ENCODE measurements at regions not wholly inside any gene's neighbourhood (a gene's known extent, or its start where the extent isn't known, plus 50 kb on each side); places are given as distances from the start of the nearest gene placed in this dataset.

- DNase-seq (no peak), ATAC-seq (no peak)
- Mint-ChIP-seq H3K36me3 (ENCODE audit: low read depth) (no peaks in the 10 kb centered on the region), H3K4me1 (no peaks in the 10 kb centered on the region), H3K27ac (no peak overlapping the region), H3K4me3 (no peak overlapping the region), H3K27me3 (no peaks in the 10 kb centered on the region), H3K9me3 (peaks cover 8% of the 10 kb centered on the region)
Measured at GRCh38 chr21:19236209-19236608, 832.6 kb upstream of the TMPRSS15 start.

- H3K9me3 Mint-ChIP-seq = peaks cover 12% of the 10 kb centered on the region
- H3K4me1 Mint-ChIP-seq = no peaks in the 10 kb centered on the region
- H3K27me3 Mint-ChIP-seq = no peaks in the 10 kb centered on the region
- H3K27ac Mint-ChIP-seq = no peak overlapping the region
- ATAC-seq = no peak
- no peak for DNase-seq
- H3K36me3 Mint-ChIP-seq (ENCODE audit: low read depth) = no peaks in the 10 kb centered on the region
- no peak overlapping the region for H3K4me3 Mint-ChIP-seq
Measured at GRCh38 chr21:19237608-19238007, 834.0 kb upstream of the TMPRSS15 start.

- H3K36me3 Mint-ChIP-seq (ENCODE audit: low read depth) = no peaks in the 10 kb centered on the region
- peaks cover 8% of the 10 kb centered on the region for H3K9me3 Mint-ChIP-seq
- ATAC-seq (no peak), DNase-seq (no peak)
- H3K4me3 Mint-ChIP-seq = no peak overlapping the region
- H3K27ac Mint-ChIP-seq = no peak overlapping the region
- no peaks in the 10 kb centered on the region for H3K4me1 Mint-ChIP-seq
- no peaks in the 10 kb centered on the region for H3K27me3 Mint-ChIP-seq
Measured at GRCh38 chr21:19239696-19240095, 836.1 kb upstream of the TMPRSS15 start.

GRCh38 chr21:19244502-19245187, 841.1 kb upstream of the TMPRSS15 start:
- no peaks in the 10 kb centered on the region for H3K27me3 Mint-ChIP-seq
- peaks cover 16% of the 10 kb centered on the region for H3K9me3 Mint-ChIP-seq
- H3K36me3 Mint-ChIP-seq (ENCODE audit: low read depth) = no peaks in the 10 kb centered on the region
- DNase-seq = no peak
- H3K27ac Mint-ChIP-seq = no peak overlapping the region
- no peak for ATAC-seq
- no peak overlapping the region for H3K4me3 Mint-ChIP-seq
- H3K4me1 Mint-ChIP-seq = no peaks in the 10 kb centered on the region

- no peak overlapping the region for H3K27ac Mint-ChIP-seq
- no peaks in the 10 kb centered on the region for H3K36me3 Mint-ChIP-seq (ENCODE audit: low read depth)
- DNase-seq = no peak
Measured at GRCh38 chr21:19245188-19245580, 841.6 kb upstream of the TMPRSS15 start.

GRCh38 chr21:19246018-19246417, 842.4 kb upstream of the TMPRSS15 start:
- no peaks in the 10 kb centered on the region for H3K4me1 Mint-ChIP-seq

More at GRCh38 chr21:19245188-19245580, 841.6 kb upstream of the TMPRSS15 start:
- Mint-ChIP-seq H3K27me3 (no peaks in the 10 kb centered on the region), H3K4me3 (no peak overlapping the region), H3K9me3 (peaks cover 20% of the 10 kb centered on the region), H3K4me1 (no peaks in the 10 kb centered on the region)
- no peak for ATAC-seq

GRCh38 chr21:19256934-19257660, 853.5 kb upstream of the TMPRSS15 start:
- DNase-seq = no peak
- H3K27me3 Mint-ChIP-seq = no peaks in the 10 kb centered on the region
- no peaks in the 10 kb centered on the region for H3K36me3 Mint-ChIP-seq (ENCODE audit: low read depth)

More at GRCh38 chr21:19246018-19246417, 842.4 kb upstream of the TMPRSS15 start:
- DNase-seq (no peak), ATAC-seq (peak; percentile 15)
- Mint-ChIP-seq H3K4me3 (no peak overlapping the region), H3K9me3 (peaks cover 24% of the 10 kb centered on the region), H3K36me3 (ENCODE audit: low read depth) (no peaks in the 10 kb centered on the region), H3K27ac (no peak overlapping the region), H3K27me3 (no peaks in the 10 kb centered on the region)

GRCh38 chr21:19261731-19262376, 858.3 kb upstream of the TMPRSS15 start:
- Mint-ChIP-seq H3K4me1 (no peaks in the 10 kb centered on the region), H3K4me3 (no peak overlapping the region), H3K36me3 (ENCODE audit: low read depth) (no peaks in the 10 kb centered on the region), H3K9me3 (peaks cover 5% of the 10 kb centered on the region), H3K27ac (no peak overlapping the region), H3K27me3 (no peaks in the 10 kb centered on the region)
- ATAC-seq (no peak), DNase-seq (no peak)

More at GRCh38 chr21:19256934-19257660, 853.5 kb upstream of the TMPRSS15 start:
- Mint-ChIP-seq H3K9me3 (peaks cover 12% of the 10 kb centered on the region), H3K4me3 (no peak overlapping the region), H3K27ac (no peak overlapping the region), H3K4me1 (no peaks in the 10 kb centered on the region)
- ATAC-seq = no peak

GRCh38 chr21:19266636-19267035, 863.1 kb upstream of the TMPRSS15 start:
- Mint-ChIP-seq H3K27me3 (no peaks in the 10 kb centered on the region), H3K9me3 (peaks cover 8% of the 10 kb centered on the region), H3K36me3 (ENCODE audit: low read depth) (no peaks in the 10 kb centered on the region), H3K4me1 (no peaks in the 10 kb centered on the region), H3K4me3 (no peak overlapping the region), H3K27ac (no peak overlapping the region)
- DNase-seq = no peak
- no peak for ATAC-seq

- ATAC-seq = no peak
- DNase-seq = no peak
- Mint-ChIP-seq H3K4me1 (no peaks in the 10 kb centered on the region), H3K36me3 (ENCODE audit: low read depth) (no peaks in the 10 kb centered on the region), H3K4me3 (no peak overlapping the region), H3K27me3 (no peaks in the 10 kb centered on the region), H3K27ac (no peak overlapping the region), H3K9me3 (peaks cover 18% of the 10 kb centered on the region)
Measured at GRCh38 chr21:19268686-19269085, 865.1 kb upstream of the TMPRSS15 start.

- ATAC-seq (no peak), DNase-seq (no peak)
- Mint-ChIP-seq H3K4me3 (no peak overlapping the region), H3K27ac (no peak overlapping the region), H3K9me3 (peaks cover 15% of the 10 kb centered on the region), H3K36me3 (ENCODE audit: low read depth) (no peaks in the 10 kb centered on the region), H3K27me3 (no peaks in the 10 kb centered on the region), H3K4me1 (no peaks in the 10 kb centered on the region)
Measured at GRCh38 chr21:19275065-19275464, 871.5 kb upstream of the TMPRSS15 start.

- ATAC-seq (no peak), DNase-seq (no peak)
- Mint-ChIP-seq H3K36me3 (ENCODE audit: low read depth) (no peaks in the 10 kb centered on the region), H3K4me3 (no peak overlapping the region), H3K27ac (no peak overlapping the region), H3K9me3 (peaks cover 10% of the 10 kb centered on the region), H3K4me1 (no peaks in the 10 kb centered on the region), H3K27me3 (no peaks in the 10 kb centered on the region)
Measured at GRCh38 chr21:19276665-19277064, 873.1 kb upstream of the TMPRSS15 start.

GRCh38 chr21:19286876-19287275, 883.3 kb upstream of the TMPRSS15 start:
- H3K27ac Mint-ChIP-seq = no peak overlapping the region
- no peaks in the 10 kb centered on the region for H3K4me1 Mint-ChIP-seq
- H3K4me3 Mint-ChIP-seq = no peak overlapping the region
- H3K9me3 Mint-ChIP-seq = peaks cover 11% of the 10 kb centered on the region
- H3K27me3 Mint-ChIP-seq = no peaks in the 10 kb centered on the region
- no peak for DNase-seq
- H3K36me3 Mint-ChIP-seq (ENCODE audit: low read depth) = no peaks in the 10 kb centered on the region
- ATAC-seq = no peak

- ATAC-seq = no peak
Measured at GRCh38 chr21:19290328-19290727, 886.7 kb upstream of the TMPRSS15 start.

GRCh38 chr21:19320291-19320690, 916.7 kb upstream of the TMPRSS15 start:
- ATAC-seq = no peak

More at GRCh38 chr21:19290328-19290727, 886.7 kb upstream of the TMPRSS15 start:
- Mint-ChIP-seq H3K4me3 (no peak overlapping the region), H3K9me3 (peaks cover 15% of the 10 kb centered on the region), H3K4me1 (no peaks in the 10 kb centered on the region), H3K27me3 (no peaks in the 10 kb centered on the region), H3K36me3 (ENCODE audit: low read depth) (no peaks in the 10 kb centered on the region), H3K27ac (no peak overlapping the region)
- no peak for DNase-seq

More at GRCh38 chr21:19320291-19320690, 916.7 kb upstream of the TMPRSS15 start:
- H3K9me3 Mint-ChIP-seq = peaks cover 4% of the 10 kb centered on the region
- H3K36me3 Mint-ChIP-seq (ENCODE audit: low read depth) = no peaks in the 10 kb centered on the region
- no peak overlapping the region for H3K4me3 Mint-ChIP-seq
- no peak overlapping the region for H3K27ac Mint-ChIP-seq
- no peaks in the 10 kb centered on the region for H3K4me1 Mint-ChIP-seq
- H3K27me3 Mint-ChIP-seq = no peaks in the 10 kb centered on the region
- no peak for DNase-seq
